SK-N-SH treated with all-trans-retinoic acid at 6 μM for 48 hours (cell line): ENCODE measurements at regions not wholly inside any gene's neighbourhood (a gene's known extent, or its start where the extent isn't known, plus 50 kb on each side); places are given as distances from the start of the nearest gene placed in this dataset.

Experiments used
- ATAC-seq: fragments of 200-7000 bp; cut with Tn5 transposase; 3 replicates; pipeline ENCODE4 v1.9.1; 2020; ENCODE audit warnings: mild to moderate bottlenecking, moderate library complexity
- ARNTL ChIP-seq: fragments of 450-650 bp; formaldehyde crosslinking; IDR thresholded peaks from 2 replicates; pipeline ENCODE4 v1.5.0; 2020; ENCODE audit warnings: low read depth, mild to moderate bottlenecking, moderate library complexity, borderline replicate concordance
- BACH2 ChIP-seq: fragments of 250-450 bp; sonication (Bioruptor Pico); IDR thresholded peaks from 2 replicates; pipeline ENCODE4 v1.9.0; 2021; ENCODE audit warnings: mild to moderate bottlenecking, borderline replicate concordance
- CREB5 ChIP-seq: fragments of 250-450 bp; sonication (Bioruptor Pico); IDR thresholded peaks from 2 replicates; pipeline ENCODE4 v1.5.1; 2020; ENCODE audit warnings: low read depth, mild to moderate bottlenecking, moderate library complexity
- CSDC2 ChIP-seq: fragments of 250-450 bp; sonication (Bioruptor Pico); IDR thresholded peaks from 2 replicates; pipeline ENCODE4 v1.5.0; 2020; ENCODE audit warnings: mild to moderate bottlenecking, moderate library complexity
- CSRNP3 ChIP-seq: fragments of 250-450 bp; sonication (Bioruptor Pico); IDR thresholded peaks from 2 replicates; pipeline ENCODE4 v1.5.1; 2021; ENCODE audit warnings: mild to moderate bottlenecking, moderate library complexity
- ESRRG ChIP-seq: fragments of 250-450 bp; sonication (Bioruptor Pico); IDR thresholded peaks from 2 replicates; pipeline ENCODE4 v1.6.1; 2021; ENCODE audit warnings: mild to moderate bottlenecking
- GLIS3 ChIP-seq: fragments of 250-450 bp; sonication (Bioruptor Pico); IDR thresholded peaks from 2 replicates; pipeline ENCODE4 v1.5.0; 2020; ENCODE audit warnings: mild to moderate bottlenecking, moderate library complexity
- ISL1 ChIP-seq: fragments of 250-450 bp; sonication (Bioruptor Pico); IDR thresholded peaks from 2 replicates; pipeline ENCODE4 v2.1.2; 2022; ENCODE audit warnings: mild to moderate bottlenecking, moderate library complexity
- OSR1 ChIP-seq: fragments of 250-450 bp; sonication (Bioruptor Pico); IDR thresholded peaks from 2 replicates; pipeline ENCODE4 v1.8.0; 2022; ENCODE audit warnings: moderate library complexity, mild to moderate bottlenecking, inconsistent platforms
- PATZ1 ChIP-seq: fragments of 250-450 bp; sonication (Bioruptor Pico); IDR thresholded peaks from 2 replicates; pipeline ENCODE4 v1.8.0; 2020; ENCODE audit warnings: mild to moderate bottlenecking, moderate library complexity, borderline replicate concordance
- POU6F1 ChIP-seq: fragments of 250-450 bp; sonication (Bioruptor Pico); IDR thresholded peaks from 2 replicates; pipeline ENCODE4 v1.8.0; 2021; ENCODE audit warnings: low read depth, mild to moderate bottlenecking, moderate library complexity, borderline replicate concordance
- PPARA ChIP-seq: fragments of 250-450 bp; sonication (Bioruptor Pico); IDR thresholded peaks from 2 replicates; pipeline ENCODE4 v1.5.0; 2020; ENCODE audit warnings: mild to moderate bottlenecking, borderline replicate concordance
- RARB ChIP-seq: fragments of 250-450 bp; sonication (Bioruptor Pico); IDR thresholded peaks from 2 replicates; pipeline ENCODE4 v1.8.0; 2021; ENCODE audit warnings: mild to moderate bottlenecking, moderate library complexity
- SNAI2 ChIP-seq: fragments of 250-450 bp; sonication (Bioruptor Pico); IDR thresholded peaks from 2 replicates; pipeline ENCODE4 v1.5.0; 2020; ENCODE audit warnings: mild to moderate bottlenecking, moderate library complexity
- TCF4 ChIP-seq: fragments of 250-450 bp; sonication (Bioruptor Pico); IDR thresholded peaks from 2 replicates; pipeline ENCODE4 v1.8.0; 2021; ENCODE audit warnings: mild to moderate bottlenecking, moderate library complexity, borderline replicate concordance
- TOX ChIP-seq: fragments of 250-450 bp; sonication (Bioruptor Pico); IDR thresholded peaks from 2 replicates; pipeline ENCODE4 v1.8.0; 2021; ENCODE audit warnings: mild to moderate bottlenecking, moderate library complexity, borderline replicate concordance
- TSHZ2 ChIP-seq: fragments of 250-450 bp; sonication (Bioruptor Pico); IDR thresholded peaks from 2 replicates; pipeline ENCODE4 v1.5.0; 2020; ENCODE audit warnings: mild to moderate bottlenecking, moderate library complexity
- ZC3H10 ChIP-seq: fragments of 250-450 bp; sonication (Bioruptor Pico); IDR thresholded peaks from 2 replicates; pipeline ENCODE4 v1.5.1; 2021; ENCODE audit warnings: mild to moderate bottlenecking, moderate library complexity
- ZFP3 ChIP-seq: fragments of 250-450 bp; sonication (Bioruptor Pico); IDR thresholded peaks from 2 replicates; pipeline ENCODE4 v1.5.0; 2020; ENCODE audit warnings: mild to moderate bottlenecking, moderate library complexity
- ZFP30 ChIP-seq: fragments of 450-650 bp; formaldehyde crosslinking; IDR thresholded peaks from 2 replicates; pipeline ENCODE4 v1.5.0; 2022; ENCODE audit warnings: mild to moderate bottlenecking, moderate library complexity
- ZNF565 ChIP-seq: fragments of 450-650 bp; formaldehyde crosslinking; conservative IDR thresholded peaks from 2 replicates; pipeline ENCODE4 v1.5.0; 2020; ENCODE audit warnings: low read depth, mild to moderate bottlenecking, moderate library complexity
- ZNF70 ChIP-seq: fragments of 450-650 bp; formaldehyde crosslinking; IDR thresholded peaks from 2 replicates; pipeline ENCODE4 v1.5.0; 2020; ENCODE audit warnings: mild to moderate bottlenecking, moderate library complexity

GRCh38 chr14:71452539-71452938 is 479.7 kb upstream of the RGS6 start:
- no peak for TF ChIP-seq ZNF565 (CRISPR knock-in tag)
- TF ChIP-seq ISL1 (CRISPR knock-in tag), result no peak
- no peak for TF ChIP-seq SNAI2 (CRISPR knock-in tag)
- TF ChIP-seq PATZ1 (CRISPR knock-in tag), result no peak
- ATAC-seq, result no peak

GRCh38 chr14:71452987-71453386 is 479.2 kb upstream of the RGS6 start:
- no peak for TF ChIP-seq ESRRG
- TF ChIP-seq ISL1 (CRISPR knock-in tag), result no peak
- TF ChIP-seq TSHZ2 (CRISPR knock-in tag), result no peak
- TF ChIP-seq POU6F1 (CRISPR knock-in tag), result no peak
- TF ChIP-seq PPARA (CRISPR knock-in tag), result no peak
- no peak for TF ChIP-seq ZNF70 (CRISPR knock-in tag)
- no peak for TF ChIP-seq BACH2 (CRISPR knock-in tag)
- TF ChIP-seq GLIS3 (CRISPR knock-in tag), result no peak
- TF ChIP-seq CSDC2 (CRISPR knock-in tag), result no peak
- TF ChIP-seq PATZ1 (CRISPR knock-in tag), result no peak
- no peak for TF ChIP-seq TCF4 (CRISPR knock-in tag)
- TF ChIP-seq RARB (CRISPR knock-in tag), result no peak
- TF ChIP-seq ARNTL (CRISPR knock-in tag), result no peak
- TF ChIP-seq CSRNP3 (CRISPR knock-in tag), result no peak
- no peak for TF ChIP-seq ZFP3
- TF ChIP-seq ZC3H10, result no peak
- TF ChIP-seq SNAI2 (CRISPR knock-in tag), result no peak
- TF ChIP-seq, all 23 proteins: peak for 0
- ATAC-seq, result no peak

GRCh38 chr14:71454010-71454409 is 478.2 kb upstream of the RGS6 start:
- ATAC-seq, result no peak
- TF ChIP-seq ARNTL (CRISPR knock-in tag) (no peak), PATZ1 (CRISPR knock-in tag) (no peak), CREB5 (CRISPR knock-in tag) (no peak), BACH2 (CRISPR knock-in tag) (no peak), OSR1 (CRISPR knock-in tag) (no peak), TCF4 (CRISPR knock-in tag) (no peak), ZFP3 (no peak), CSRNP3 (CRISPR knock-in tag) (no peak), SNAI2 (CRISPR knock-in tag) (no peak), ZC3H10 (no peak), ESRRG (no peak), ZFP30 (CRISPR knock-in tag) (no peak), TOX (no peak), CSDC2 (CRISPR knock-in tag) (no peak), GLIS3 (CRISPR knock-in tag) (no peak), ZNF565 (CRISPR knock-in tag) (no peak), PPARA (CRISPR knock-in tag) (no peak)
- TF ChIP-seq, all 23 proteins: peak for 0
